Activated CD8-positive, alpha-beta T cell treated with anti-CD3 and anti-CD28 coated beads, Interleukin-2, amount 10 ng/mL, durations not matched to agents 7 days and 5 days (primary cell): ENCODE measurements at regions not wholly inside any gene's neighbourhood (a gene's known extent, or its start where the extent isn't known, plus 50 kb on each side); places are given as distances from the start of the nearest gene placed in this dataset.

Experiments
- ATAC-seq: fragments of 150-1000 bp; cut with Tn5 transposase; one replicate; pipeline ENCODE4 v1.10.0; 2021; ENCODE audit warnings: moderate library complexity
- CTCF ChIA-PET: fragments of 350-600 bp; sonication (Branson Sonifier 250); formaldehyde crosslinking; loops from one replicate; lab custom pipeline; 2021; ENCODE audit warnings: antibody characterized with exemption; lab: Charles Lee
- POLR2A ChIA-PET: fragments of 350-600 bp; sonication (Branson Sonifier 250); formaldehyde crosslinking; loops from one replicate; lab custom pipeline; 2021; ENCODE audit warnings: antibody characterized with exemption; lab: Charles Lee
- DNase-seq: peaks from one replicate; pipeline ENCODE4 v3.0.0-alpha.2; 2020
- H3K27ac Mint-ChIP-seq: one replicate; pipeline ENCODE4 v1.8.0; 2021; ENCODE audit warnings: mild to moderate bottlenecking, mixed read lengths
- H3K27me3 Mint-ChIP-seq: one replicate; pipeline ENCODE4 v1.8.0; 2021; ENCODE audit warnings: low read depth, mixed read lengths
- H3K36me3 Mint-ChIP-seq: one replicate; pipeline ENCODE4 v1.8.0; 2021; ENCODE audit warnings: low read depth, mixed read lengths
- H3K4me1 Mint-ChIP-seq: one replicate; pipeline ENCODE4 v1.8.0; 2021; ENCODE audit warnings: low read depth, mixed read lengths
- H3K4me3 Mint-ChIP-seq: one replicate; pipeline ENCODE4 v1.8.0; 2021; ENCODE audit warnings: mild to moderate bottlenecking, mixed read lengths
- H3K9me3 Mint-ChIP-seq: one replicate; pipeline ENCODE4 v1.8.0; 2022; ENCODE audit warnings: mixed read lengths; ENCODE audit not compliant: insufficient read depth

DNA sequence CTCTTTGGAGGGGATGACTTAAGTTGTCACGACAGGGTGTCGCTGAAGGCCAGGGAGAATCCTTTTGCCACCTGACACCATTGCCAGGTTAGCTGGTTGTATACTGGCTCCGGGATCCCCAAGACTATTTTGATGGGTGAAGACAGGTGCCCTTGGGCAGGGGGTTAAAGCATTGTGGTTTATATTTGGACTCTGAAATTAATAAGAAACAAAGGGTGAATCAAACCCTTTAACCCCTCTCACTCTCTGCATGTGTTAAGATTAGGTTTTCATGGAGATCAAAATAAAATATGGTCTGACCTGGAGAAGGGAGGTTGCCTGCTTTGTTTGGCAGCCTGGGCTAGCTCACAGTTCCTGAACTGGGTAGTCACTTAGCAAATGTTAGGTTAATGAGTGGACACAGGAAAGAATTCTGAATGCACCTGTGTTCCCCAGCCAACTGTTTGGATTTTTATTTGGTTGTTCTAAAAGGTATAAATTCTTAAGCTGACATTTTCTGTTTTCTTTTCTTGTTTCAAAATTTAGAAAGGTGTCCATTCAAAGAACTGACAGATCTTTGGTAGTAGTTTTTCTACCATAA is 301.7 kb downstream of the KCNS3 start:
- DNase-seq (no peak), ATAC-seq (no peak)
- Mint-ChIP-seq H3K36me3 (no peaks in the 10 kb centered on the region), H3K4me1 (no peaks in the 10 kb centered on the region), H3K27ac (no peak overlapping the region), H3K9me3 (no peaks in the 10 kb centered on the region), H3K4me3 (no peak overlapping the region), H3K27me3 (no peaks in the 10 kb centered on the region)
- POLR2A ChIA-PET: no interaction called here
- CTCF ChIA-PET: interaction anchor here (0.9 to 1.2 kb wide), 2 partner anchors 328 to 332 kb away, joined by 3 to 4 read pairs; no protein-coding TSS in a partner anchor

DNA sequence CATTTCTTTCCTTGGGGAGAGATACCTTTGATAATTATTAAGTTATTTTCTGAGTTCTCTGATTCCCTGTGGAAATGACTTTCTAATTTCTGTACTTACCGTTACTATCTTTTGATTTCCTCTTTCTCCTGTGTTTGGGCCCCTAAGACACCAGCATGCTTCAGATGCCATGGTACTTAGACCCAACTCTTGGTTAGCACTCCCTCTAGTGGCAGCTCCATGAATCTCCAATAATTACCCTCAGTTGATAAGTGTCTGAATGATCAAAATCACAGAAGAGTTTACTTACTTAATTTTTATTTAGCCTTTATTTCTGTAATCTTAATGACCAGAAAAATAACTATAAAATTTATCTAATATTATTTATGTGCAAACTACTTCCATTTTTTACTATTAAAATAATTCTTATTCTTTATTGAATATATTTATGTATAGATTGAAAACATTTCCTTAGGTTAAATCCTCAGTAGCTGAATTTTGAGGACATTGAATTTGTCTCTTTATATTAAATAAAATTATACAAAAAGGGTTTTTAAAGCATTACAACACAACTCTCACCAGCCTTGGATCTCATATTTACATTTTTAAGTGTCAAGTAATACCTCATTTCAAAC is 300.4 kb downstream of the KCNS3 start:
- Mint-ChIP-seq H3K36me3 (no peaks in the 10 kb centered on the region), H3K4me3 (no peak overlapping the region), H3K9me3 (no peaks in the 10 kb centered on the region), H3K27ac (no peak overlapping the region), H3K27me3 (no peaks in the 10 kb centered on the region), H3K4me1 (no peaks in the 10 kb centered on the region)
- CTCF ChIA-PET: interaction anchor here (0.6 to 1.3 kb wide), 6 partner anchors 12 to 460 kb away, joined by 3 to 6 read pairs (median 4); no protein-coding TSS in a partner anchor
- peak; percentile 57 for DNase-seq
- peak; percentile 79 for ATAC-seq
- POLR2A ChIA-PET: no interaction called here

DNA sequence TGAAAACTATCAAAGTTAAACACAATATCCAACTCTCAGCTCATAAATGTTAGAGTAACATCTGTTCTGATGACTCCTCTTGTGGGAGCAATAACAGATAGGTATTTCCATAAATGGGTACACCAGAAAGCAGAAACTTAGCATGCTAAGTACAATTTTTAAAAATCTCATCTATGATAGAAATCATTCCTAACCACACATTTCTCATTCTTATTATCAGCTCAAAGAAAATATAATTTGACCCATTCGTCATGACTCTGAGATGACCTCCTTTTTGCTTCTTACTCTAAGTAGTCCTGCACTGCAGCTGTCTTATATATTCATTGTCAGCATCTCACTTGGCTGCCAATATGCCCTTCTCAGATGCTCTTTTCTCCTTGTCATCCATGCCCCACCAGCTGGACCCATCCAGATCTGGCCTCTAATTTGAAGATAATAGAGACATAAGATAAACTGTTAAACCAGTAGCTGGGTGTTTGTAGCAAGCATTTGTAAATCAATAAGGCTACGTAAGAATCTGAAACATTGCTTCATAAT is 298.3 kb downstream of the KCNS3 start:
- Mint-ChIP-seq H3K4me3 (no peak overlapping the region), H3K4me1 (no peaks in the 10 kb centered on the region), H3K27ac (no peak overlapping the region), H3K27me3 (no peaks in the 10 kb centered on the region), H3K36me3 (no peaks in the 10 kb centered on the region), H3K9me3 (no peaks in the 10 kb centered on the region)
- ChIA-PET CTCF (interaction anchor here (1.3 to 1.5 kb wide), 2 partner anchors 27 to 457 kb away, joined by 3 to 6 read pairs; no protein-coding TSS in a partner anchor), POLR2A (no interaction called here)
- DNase-seq: no peak
- no peak for ATAC-seq

DNA sequence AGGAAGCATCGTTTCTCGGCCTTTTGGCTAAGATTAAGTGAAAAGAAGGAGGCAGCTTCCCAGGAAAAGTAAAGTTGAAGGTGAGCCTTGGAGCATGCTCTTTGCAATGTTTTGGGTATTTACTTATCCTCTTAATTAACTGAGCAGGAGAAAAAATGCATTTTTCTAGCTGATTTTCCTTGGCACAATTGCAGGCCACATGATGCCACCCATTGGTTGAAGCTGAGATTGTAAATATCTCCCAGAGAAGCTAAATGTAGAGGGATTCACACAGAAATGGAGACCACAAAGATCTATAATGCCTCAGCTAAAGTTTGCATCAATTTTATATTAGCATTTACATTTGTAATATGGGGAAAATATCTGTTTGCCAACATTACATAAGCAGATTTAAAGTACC is 294.1 kb downstream of the KCNS3 start:
- H3K27me3 Mint-ChIP-seq: peaks cover 2% of the 10 kb centered on the region
- ATAC-seq: no peak
- no peak for DNase-seq
- H3K36me3 Mint-ChIP-seq: no peaks in the 10 kb centered on the region
- H3K4me1 Mint-ChIP-seq: no peaks in the 10 kb centered on the region
- ChIA-PET POLR2A (no interaction called here), CTCF (no interaction called here)
- no peaks in the 10 kb centered on the region for H3K9me3 Mint-ChIP-seq
- no peak overlapping the region for H3K27ac Mint-ChIP-seq
- H3K4me3 Mint-ChIP-seq: no peak overlapping the region

DNA sequence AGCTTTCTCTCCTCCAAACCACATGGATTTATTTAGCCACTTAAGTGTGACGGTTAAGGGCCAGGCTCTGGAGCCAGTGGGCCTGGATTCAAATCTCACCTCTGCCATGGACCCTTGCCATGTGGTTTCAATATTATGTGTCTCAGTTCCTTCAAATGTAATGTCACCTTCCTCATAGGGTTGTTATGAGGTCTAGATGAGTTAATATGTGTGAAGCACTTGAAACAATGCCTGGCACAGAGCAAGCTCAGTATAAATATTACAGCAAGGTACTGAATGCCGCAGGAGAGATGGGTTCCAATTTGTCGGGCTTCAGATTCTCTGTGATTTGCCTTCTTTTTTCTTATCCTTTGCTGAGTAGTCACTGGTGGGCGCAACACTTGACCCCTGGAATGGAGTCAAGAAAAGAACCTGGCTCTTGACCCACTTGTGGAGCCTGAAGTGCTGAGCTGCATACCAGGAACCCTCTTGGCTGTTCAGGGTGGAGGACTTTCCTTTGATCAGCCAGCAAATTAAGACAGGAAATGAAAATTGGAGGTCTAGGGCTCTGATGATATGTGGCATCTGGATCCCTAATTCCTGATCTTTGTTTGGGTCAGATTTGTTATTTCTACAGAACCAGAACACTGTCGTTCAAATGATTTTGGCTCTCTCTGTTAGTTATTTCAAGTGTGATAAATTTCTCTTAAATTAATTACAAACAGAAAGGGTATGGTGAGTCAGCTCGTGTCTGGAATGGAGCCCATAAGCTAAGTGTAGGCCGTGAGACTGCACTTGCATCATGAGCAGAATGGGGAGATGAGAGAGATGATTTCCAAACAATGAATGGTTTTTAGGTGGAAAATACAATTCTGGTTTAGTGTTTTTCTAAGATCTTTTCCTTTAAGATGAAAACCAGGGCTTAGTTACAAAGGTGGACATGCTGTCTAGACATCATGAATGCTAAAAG is 293.0 kb downstream of the KCNS3 start:
- no peak overlapping the region for H3K4me3 Mint-ChIP-seq
- H3K27ac Mint-ChIP-seq: no peak overlapping the region
- no peak for ATAC-seq
- ChIA-PET CTCF (interaction anchor here (0.7 kb wide), 1 partner anchor 22 kb away, joined by 3 read pairs; no protein-coding TSS in a partner anchor), POLR2A (no interaction called here)
- no peaks in the 10 kb centered on the region for H3K9me3 Mint-ChIP-seq
- H3K36me3 Mint-ChIP-seq: no peaks in the 10 kb centered on the region
- H3K4me1 Mint-ChIP-seq: no peaks in the 10 kb centered on the region
- peaks cover 2% of the 10 kb centered on the region for H3K27me3 Mint-ChIP-seq
- no peak for DNase-seq

DNA sequence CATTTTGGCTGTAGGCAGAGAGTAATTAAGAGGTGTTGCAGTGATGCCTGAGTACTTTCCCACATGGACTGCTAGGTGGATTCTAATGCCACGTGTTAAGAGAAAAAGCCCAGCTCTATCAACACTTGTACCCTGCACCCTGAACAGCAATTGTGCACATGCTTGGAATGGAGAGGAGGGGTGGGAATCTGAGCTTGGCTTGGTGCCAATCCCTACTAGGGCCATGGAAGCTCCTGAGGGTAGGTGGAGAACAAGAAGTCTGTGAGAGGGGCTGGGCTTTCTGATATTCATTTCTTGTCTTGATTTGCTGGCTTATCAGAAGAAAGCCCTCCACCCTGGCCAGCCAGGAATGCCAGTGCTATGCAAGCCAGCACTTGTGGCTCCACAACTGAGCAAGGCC is 292.2 kb downstream of the KCNS3 start:
- H3K27ac Mint-ChIP-seq: no peak overlapping the region
- no peak overlapping the region for H3K4me3 Mint-ChIP-seq
- no peak for DNase-seq
- CTCF ChIA-PET: no interaction called here
- H3K4me1 Mint-ChIP-seq: no peaks in the 10 kb centered on the region
- ATAC-seq: no peak
- H3K27me3 Mint-ChIP-seq: peaks cover 2% of the 10 kb centered on the region
- H3K36me3 Mint-ChIP-seq: no peaks in the 10 kb centered on the region
- POLR2A ChIA-PET: no interaction called here
- H3K9me3 Mint-ChIP-seq: no peaks in the 10 kb centered on the region

DNA sequence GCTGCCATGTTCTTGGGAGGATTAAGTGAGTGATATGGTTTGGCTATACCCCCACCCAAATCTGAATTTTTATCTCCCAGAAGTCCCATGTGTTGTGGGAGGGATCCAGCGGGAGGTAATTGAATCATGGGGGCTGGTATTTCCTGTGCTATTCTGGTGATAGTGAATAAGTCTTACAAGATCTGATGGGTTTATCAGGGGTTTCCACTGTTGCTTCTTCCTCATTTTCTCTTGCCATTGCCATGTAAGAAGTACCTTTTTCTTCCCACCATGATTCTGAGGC is 291.4 kb downstream of the KCNS3 start:
- DNase-seq: no peak
- ChIA-PET POLR2A (no interaction called here), CTCF (no interaction called here)
- H3K27me3 Mint-ChIP-seq: peaks cover 2% of the 10 kb centered on the region
- H3K4me1 Mint-ChIP-seq: no peaks in the 10 kb centered on the region
- no peaks in the 10 kb centered on the region for H3K9me3 Mint-ChIP-seq
- H3K36me3 Mint-ChIP-seq: no peaks in the 10 kb centered on the region
- no peak overlapping the region for H3K27ac Mint-ChIP-seq
- no peak for ATAC-seq
- H3K4me3 Mint-ChIP-seq: no peak overlapping the region

DNA sequence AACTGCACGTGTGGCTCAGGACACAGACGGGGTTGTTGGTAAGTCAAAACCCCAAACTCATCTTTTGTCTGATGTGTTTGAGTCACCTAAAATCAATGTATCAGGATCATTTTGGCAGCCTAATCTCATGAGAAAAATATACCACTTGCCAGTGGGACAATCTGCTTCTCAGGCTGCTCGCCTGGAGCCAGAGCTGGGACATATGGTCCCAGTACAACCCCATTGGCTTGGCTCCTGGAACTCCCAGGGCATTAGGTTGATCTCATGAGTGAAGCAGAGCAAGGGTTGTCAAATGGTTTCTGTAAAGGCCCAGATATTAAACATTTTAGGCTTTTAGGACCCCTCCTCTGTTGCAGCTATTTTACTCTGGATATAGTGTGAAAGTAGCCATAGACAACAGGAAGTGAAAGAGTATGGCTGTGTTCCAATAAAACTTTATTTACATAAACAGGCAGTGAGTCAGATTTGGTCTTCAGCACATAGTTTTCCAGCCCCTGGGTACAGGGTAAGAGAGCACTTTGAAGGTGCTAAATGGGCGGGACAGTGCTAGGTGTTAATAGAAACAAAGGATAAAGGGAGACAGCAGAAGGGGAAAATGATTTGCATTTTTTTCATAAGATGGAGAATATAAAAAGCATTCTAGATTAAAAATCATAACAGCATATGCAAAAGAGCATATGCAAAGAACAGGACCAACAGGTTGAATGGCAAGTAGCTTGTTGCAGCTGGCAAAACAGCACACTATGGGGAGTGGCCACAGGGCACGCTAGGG is 290.8 kb downstream of the KCNS3 start:
- ATAC-seq: no peak
- no peak overlapping the region for H3K4me3 Mint-ChIP-seq

DNA sequence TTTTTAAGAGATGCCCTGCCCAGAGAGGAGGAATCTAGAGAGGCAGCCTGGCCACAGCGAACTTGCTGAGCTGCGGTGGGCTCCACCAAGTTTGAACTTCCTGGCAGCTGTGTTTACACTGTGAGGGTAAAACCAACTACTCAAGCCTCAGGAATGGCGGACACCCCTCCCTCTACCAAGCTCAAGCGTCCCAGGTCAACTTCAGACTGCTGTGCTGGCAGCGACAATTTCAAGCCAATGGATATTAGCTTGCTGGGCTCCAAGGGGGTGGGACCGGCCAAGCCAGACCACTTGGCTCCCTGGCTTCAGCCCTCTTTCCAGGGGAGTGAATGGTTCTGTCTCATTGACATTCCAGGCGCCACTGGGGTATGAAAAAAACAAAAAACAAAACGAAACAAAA is 289.4 kb downstream of the KCNS3 start:
- DNase-seq (no peak), ATAC-seq (no peak)
- Mint-ChIP-seq H3K9me3 (no peaks in the 10 kb centered on the region), H3K4me3 (no peak overlapping the region), H3K4me1 (no peaks in the 10 kb centered on the region), H3K27ac (no peak overlapping the region), H3K27me3 (peaks cover 2% of the 10 kb centered on the region), H3K36me3 (no peaks in the 10 kb centered on the region)
- ChIA-PET POLR2A (no interaction called here), CTCF (no interaction called here)

More for the DNA sequence above, 290.8 kb downstream of the KCNS3 start:
- ChIA-PET POLR2A (no interaction called here), CTCF (no interaction called here)
- H3K27ac Mint-ChIP-seq: no peak overlapping the region
- H3K9me3 Mint-ChIP-seq: no peaks in the 10 kb centered on the region
- DNase-seq: no peak
- H3K27me3 Mint-ChIP-seq: peaks cover 2% of the 10 kb centered on the region
- no peaks in the 10 kb centered on the region for H3K36me3 Mint-ChIP-seq
- H3K4me1 Mint-ChIP-seq: no peaks in the 10 kb centered on the region

DNA sequence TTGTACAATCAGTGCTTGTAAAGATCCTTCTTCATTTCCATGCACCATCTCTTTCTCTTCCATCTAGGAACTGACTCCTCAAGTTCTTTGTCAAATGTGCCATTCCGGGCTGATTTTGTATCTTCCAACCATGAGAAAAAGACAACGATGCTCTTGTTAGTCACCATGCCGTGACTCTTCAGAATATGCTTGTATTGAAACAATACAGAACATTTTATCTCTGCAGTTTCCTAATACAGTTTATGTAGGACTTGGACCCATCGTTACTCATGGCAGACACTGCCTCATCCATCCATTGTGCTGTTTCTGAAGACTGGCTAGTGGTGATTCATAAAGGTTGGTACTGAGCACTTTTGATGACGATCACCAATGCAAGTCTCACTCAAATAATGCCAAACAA is 283.2 kb downstream of the KCNS3 start:
- ChIA-PET CTCF (no interaction called here), POLR2A (no interaction called here)
- DNase-seq (no peak), ATAC-seq (no peak)
- H3K4me3 Mint-ChIP-seq: no peak overlapping the region
- no peaks in the 10 kb centered on the region for H3K4me1 Mint-ChIP-seq
- H3K27ac Mint-ChIP-seq: no peak overlapping the region
- no peaks in the 10 kb centered on the region for H3K27me3 Mint-ChIP-seq
- H3K36me3 Mint-ChIP-seq: no peaks in the 10 kb centered on the region
- no peaks in the 10 kb centered on the region for H3K9me3 Mint-ChIP-seq

DNA sequence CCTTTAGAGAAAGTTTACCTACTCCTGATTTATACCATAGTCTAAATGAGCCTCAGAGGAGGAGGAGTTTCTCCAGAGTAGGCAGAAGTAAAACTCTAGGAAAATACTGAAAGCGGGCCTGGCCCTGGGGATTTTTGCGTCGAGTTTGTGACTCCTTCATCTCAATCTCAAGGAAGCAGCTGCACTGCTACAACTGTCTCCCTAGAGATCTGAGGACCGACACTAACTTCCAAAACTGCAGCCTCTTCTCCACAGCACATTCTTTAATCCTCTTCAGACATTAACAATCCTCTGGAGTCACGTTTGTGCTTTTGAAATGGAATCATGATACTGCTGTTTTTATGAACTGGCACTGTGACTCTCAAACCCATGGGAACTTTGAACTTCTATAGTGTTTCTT is 281.4 kb downstream of the KCNS3 start:
- DNase-seq: no peak
- no peak for ATAC-seq
- Mint-ChIP-seq H3K4me3 (no peak overlapping the region), H3K27ac (no peak overlapping the region), H3K9me3 (no peaks in the 10 kb centered on the region), H3K36me3 (no peaks in the 10 kb centered on the region), H3K27me3 (no peaks in the 10 kb centered on the region), H3K4me1 (no peaks in the 10 kb centered on the region)
- POLR2A ChIA-PET: interaction anchor here (0.5 kb wide), 1 partner anchor 470 kb away, joined by 3 read pairs; no protein-coding TSS in a partner anchor
- CTCF ChIA-PET: interaction anchor here (0.6 to 1.0 kb wide), 2 partner anchors 7 to 19 kb away, joined by 3 to 4 read pairs; no protein-coding TSS in a partner anchor
